GM18868 (cell line): ENCODE measurements at regions not wholly inside any gene's neighbourhood (a gene's known extent, or its start where the extent isn't known, plus 50 kb on each side); places are given as distances from the start of the nearest gene placed in this dataset.
A peak's percentile ranks its signal among the peaks of the same experiment; 100 is the strongest.

Experiments used
- ATAC-seq: cut with Tn5 transposase; IDR thresholded peaks from one replicate; pipeline ENCODE4 v1.9.1; 2021; ENCODE audit warnings: mild to moderate bottlenecking, moderate library complexity; ENCODE audit not compliant: unreplicated experiment

- no peak for ATAC-seq
Measured at GRCh38 chr7:91515961-91516360, 251.7 kb downstream of the FZD1 start.

DNA sequence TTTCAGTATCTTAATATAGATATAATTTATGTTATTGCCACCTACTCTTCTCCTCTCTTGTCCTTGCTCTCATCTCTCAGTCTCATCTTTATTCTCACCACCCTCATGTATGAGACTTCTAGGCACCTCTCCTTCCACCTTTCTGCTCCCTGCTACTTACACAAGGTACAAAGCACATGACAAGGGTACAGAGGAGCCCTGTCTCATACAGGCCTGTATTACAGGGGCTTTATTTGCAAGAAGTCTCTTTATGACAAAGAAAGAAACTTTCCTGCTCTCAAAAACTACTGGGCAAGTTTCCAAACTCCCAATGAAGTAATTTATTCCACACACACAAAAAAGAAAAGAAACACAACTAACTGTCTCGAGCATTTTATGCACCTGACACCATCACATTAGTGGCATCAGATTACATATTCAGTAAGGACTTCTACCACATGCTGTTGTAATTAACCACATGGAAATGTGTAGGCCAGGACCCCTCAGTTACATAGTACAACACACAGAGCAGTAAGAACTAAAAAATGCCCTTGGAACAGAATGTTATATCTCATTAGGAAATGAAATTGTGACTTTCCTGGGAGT, 253.1 kb downstream of the FZD1 start:
- ATAC-seq = no peak

- no peak for ATAC-seq
Measured at GRCh38 chr7:91518058-91518457, 253.8 kb downstream of the FZD1 start.

- ATAC-seq = no peak
Measured at GRCh38 chr7:91519241-91520158, 255.3 kb downstream of the FZD1 start.

GRCh38 chr7:91520645-91521044, 256.4 kb downstream of the FZD1 start:
- ATAC-seq = no peak

GRCh38 chr7:91526404-91526803, 262.2 kb downstream of the FZD1 start:
- no peak for ATAC-seq

GRCh38 chr7:91527460-91527859, 263.2 kb downstream of the FZD1 start:
- no peak for ATAC-seq

GRCh38 chr7:91533996-91534395, 269.8 kb downstream of the FZD1 start:
- no peak for ATAC-seq

GRCh38 chr7:91537260-91538152, 273.3 kb downstream of the FZD1 start:
- no peak for ATAC-seq

DNA sequence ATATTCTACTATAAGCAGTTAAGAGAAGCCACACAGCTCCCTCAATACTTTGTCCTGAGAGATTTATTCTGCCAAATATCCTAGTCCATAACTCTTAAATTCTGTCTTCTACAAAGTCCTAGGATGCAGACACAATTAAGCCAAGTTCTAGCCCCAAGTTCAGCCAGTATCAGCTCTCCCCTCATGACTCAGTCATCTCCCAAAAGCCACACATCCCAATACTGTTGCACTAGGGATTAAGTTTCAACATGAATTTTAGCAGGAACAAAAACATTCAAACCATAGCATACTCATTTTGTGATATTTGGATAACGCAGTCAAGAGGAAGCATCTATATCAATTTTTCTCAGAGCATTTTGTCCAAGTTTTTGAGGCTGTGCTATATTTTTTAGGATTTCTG, 277.4 kb downstream of the FZD1 start:
- no peak for ATAC-seq

GRCh38 chr7:91543646-91544045, 279.4 kb downstream of the FZD1 start:
- ATAC-seq = no peak

DNA sequence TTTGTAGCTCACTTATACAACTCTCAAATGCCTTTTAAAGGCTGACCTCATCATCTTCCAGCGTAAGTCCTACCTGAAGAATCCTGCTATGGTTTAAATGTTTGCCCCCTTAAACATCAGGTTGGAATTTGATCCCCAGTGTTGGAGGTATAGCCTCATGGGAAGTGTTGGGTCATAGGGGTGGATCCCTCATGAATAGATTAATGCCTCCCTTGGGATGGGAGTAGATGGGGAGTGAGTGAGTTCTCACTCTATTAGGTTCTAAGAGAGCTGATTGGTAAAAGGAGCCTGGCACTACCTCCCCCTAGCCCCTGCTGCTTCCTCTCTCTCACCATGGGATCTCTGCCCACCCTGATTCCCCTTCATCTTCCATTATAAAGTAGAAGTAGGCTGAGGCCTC, 285.6 kb downstream of the FZD1 start:
- no peak for ATAC-seq

GRCh38 chr7:91550931-91551330, 286.7 kb downstream of the FZD1 start:
- ATAC-seq = no peak

GRCh38 chr7:91551377-91552175, 287.3 kb downstream of the FZD1 start:
- no peak for ATAC-seq

DNA sequence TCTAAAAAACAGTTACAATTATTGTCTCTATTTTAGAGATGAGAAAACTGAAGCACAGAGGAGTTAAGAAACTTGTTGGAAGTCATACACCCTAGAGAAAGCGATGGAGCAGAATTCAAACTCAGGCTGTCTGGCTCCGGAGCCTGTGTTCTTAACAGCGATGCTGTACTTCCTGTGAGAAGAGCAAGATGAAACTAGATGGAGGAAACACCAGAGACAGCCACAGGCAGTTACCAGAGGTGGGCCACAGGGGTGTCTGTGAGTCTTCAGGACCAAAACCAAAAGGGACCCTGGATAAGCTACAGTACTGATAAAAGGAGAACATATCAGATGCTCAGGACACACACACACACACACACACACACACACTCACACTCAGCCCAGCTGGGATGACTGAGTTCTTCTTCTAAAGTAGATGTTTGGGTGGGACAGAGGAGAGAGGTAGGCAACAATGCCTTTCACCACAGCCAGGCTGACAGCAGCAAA, 289.2 kb downstream of the FZD1 start:
- ATAC-seq = no peak

- ATAC-seq = no peak
Measured at GRCh38 chr7:91554883-91555282, 290.6 kb downstream of the FZD1 start.

DNA sequence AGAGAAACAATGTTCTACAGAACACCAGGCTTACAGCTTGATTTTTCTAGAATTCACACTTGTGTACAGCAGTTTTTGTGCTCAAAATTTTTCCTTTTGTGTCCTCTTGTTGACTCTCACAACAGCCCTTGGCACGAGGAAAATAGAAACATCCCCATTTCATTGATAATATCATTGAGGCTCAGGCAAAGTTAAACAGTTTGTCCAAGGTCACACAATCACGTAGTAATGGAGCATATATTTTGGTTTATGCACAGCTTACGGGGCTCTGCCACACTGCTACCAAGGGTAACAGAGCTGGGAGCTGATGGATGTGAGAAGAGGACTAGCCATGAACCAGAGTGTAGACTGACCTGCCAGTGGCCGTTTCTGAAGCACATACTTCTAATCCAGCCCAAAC, 292.0 kb downstream of the FZD1 start:
- ATAC-seq = no peak

DNA sequence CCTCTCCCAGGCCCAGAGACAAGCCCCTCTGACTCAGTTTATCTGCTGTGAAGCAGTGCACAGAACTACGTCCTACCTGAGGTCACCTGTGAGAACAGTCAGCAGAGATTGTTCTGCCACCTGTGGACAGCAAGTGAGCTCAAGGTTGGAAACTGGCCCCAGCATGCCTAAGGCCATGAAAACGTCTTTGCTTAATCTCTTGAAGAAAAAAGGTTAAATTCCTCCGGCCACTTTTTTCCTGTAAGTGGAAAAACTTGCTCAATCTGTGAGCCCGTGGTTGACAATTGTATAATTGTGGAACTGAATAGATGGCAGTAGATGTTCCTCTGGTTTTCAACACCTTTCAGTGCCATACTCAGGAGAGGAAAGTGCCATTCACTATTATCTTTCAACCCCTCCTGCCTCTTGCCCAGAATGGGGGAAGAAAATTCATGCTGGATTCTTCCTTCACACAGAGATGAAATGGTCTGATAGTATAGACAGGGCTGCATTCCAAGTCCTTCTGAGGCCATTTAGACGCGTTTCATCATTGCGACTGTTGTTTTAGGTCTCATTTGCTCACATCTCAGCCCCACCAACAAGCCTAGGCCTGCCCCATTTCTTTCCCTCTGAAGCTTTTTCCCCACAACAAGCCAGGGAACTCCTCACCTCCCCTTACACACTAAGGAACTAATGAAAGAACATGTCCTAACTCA, 292.9 kb downstream of the FZD1 start:
- ATAC-seq = no peak

- peak; percentile 85 for ATAC-seq
Measured at GRCh38 chr7:91557789-91558404, 293.7 kb downstream of the FZD1 start.
